ENCODE measurements at regions not wholly inside any gene's neighbourhood (a gene's known extent, or its start where the extent isn't known, plus 50 kb on each side); places are given as distances from the start of the nearest gene placed in this dataset.

GRCh38 chr14:101116065-101116464 lies 212.5 kb upstream of the RTL1 start:
- DNase-seq (ENCODE audit: low read depth in 4 of 4, low spot score in 3 of 4), result no peak

GRCh38 chr14:101116486-101117130 lies 213.1 kb upstream of the RTL1 start:
- DNase-seq (ENCODE audit: low read depth in 4 of 4, low spot score in 3 of 4), result no peak

- DNase-seq (ENCODE audit: low read depth in 4 of 4, low spot score in 3 of 4), result no peak
Observed at GRCh38 chr14:101117543-101117942, 214.0 kb upstream of the RTL1 start.

- DNase-seq (ENCODE audit: low read depth in 4 of 4, low spot score in 3 of 4), result no peak
Observed at GRCh38 chr14:101118233-101118632, 214.7 kb upstream of the RTL1 start.

GRCh38 chr14:101118746-101119591 lies 215.4 kb upstream of the RTL1 start:
- no peak for DNase-seq (ENCODE audit: low read depth in 4 of 4, low spot score in 3 of 4)

GRCh38 chr14:101119830-101120571 lies 216.5 kb upstream of the RTL1 start:
- no peak for DNase-seq (ENCODE audit: low read depth in 4 of 4, low spot score in 3 of 4)

GRCh38 chr14:101120641-101121507 lies 217.4 kb upstream of the RTL1 start:
- no peak for DNase-seq (ENCODE audit: low read depth in 4 of 4, low spot score in 3 of 4)

- no peak for DNase-seq (ENCODE audit: low read depth in 4 of 4, low spot score in 3 of 4)
Observed at GRCh38 chr14:101121508-101122139, 218.1 kb upstream of the RTL1 start.

GRCh38 chr14:101122237-101123141 lies 219.0 kb upstream of the RTL1 start:
- DNase-seq (ENCODE audit: low read depth in 4 of 4, low spot score in 3 of 4), result no peak

GRCh38 chr14:101123618-101124510 lies 220.3 kb upstream of the RTL1 start:
- no peak for DNase-seq (ENCODE audit: low read depth in 4 of 4, low spot score in 3 of 4)

GRCh38 chr14:101124815-101125214 lies 221.3 kb upstream of the RTL1 start:
- DNase-seq (ENCODE audit: low read depth in 4 of 4, low spot score in 3 of 4), result no peak

- DNase-seq (ENCODE audit: low read depth in 4 of 4, low spot score in 3 of 4), result no peak
Observed at GRCh38 chr14:101125313-101125712, 221.8 kb upstream of the RTL1 start.

- DNase-seq (ENCODE audit: low read depth in 4 of 4, low spot score in 3 of 4), result no peak
Observed at GRCh38 chr14:101125719-101126651, 222.5 kb upstream of the RTL1 start.

- no peak for DNase-seq (ENCODE audit: low read depth in 4 of 4, low spot score in 3 of 4)
Observed at GRCh38 chr14:101126731-101127130, 223.2 kb upstream of the RTL1 start.

GRCh38 chr14:101127224-101127623 lies 223.7 kb upstream of the RTL1 start:
- DNase-seq (ENCODE audit: low read depth in 4 of 4, low spot score in 3 of 4), result no peak

GRCh38 chr14:101128478-101129321 lies 225.2 kb upstream of the RTL1 start:
- no peak for DNase-seq (ENCODE audit: low read depth in 4 of 4, low spot score in 3 of 4)
